ENCODE measurements at regions not wholly inside any gene's neighbourhood (a gene's known extent, or its start where the extent isn't known, plus 50 kb on each side); places are given as distances from the start of the nearest gene placed in this dataset.

DNA sequence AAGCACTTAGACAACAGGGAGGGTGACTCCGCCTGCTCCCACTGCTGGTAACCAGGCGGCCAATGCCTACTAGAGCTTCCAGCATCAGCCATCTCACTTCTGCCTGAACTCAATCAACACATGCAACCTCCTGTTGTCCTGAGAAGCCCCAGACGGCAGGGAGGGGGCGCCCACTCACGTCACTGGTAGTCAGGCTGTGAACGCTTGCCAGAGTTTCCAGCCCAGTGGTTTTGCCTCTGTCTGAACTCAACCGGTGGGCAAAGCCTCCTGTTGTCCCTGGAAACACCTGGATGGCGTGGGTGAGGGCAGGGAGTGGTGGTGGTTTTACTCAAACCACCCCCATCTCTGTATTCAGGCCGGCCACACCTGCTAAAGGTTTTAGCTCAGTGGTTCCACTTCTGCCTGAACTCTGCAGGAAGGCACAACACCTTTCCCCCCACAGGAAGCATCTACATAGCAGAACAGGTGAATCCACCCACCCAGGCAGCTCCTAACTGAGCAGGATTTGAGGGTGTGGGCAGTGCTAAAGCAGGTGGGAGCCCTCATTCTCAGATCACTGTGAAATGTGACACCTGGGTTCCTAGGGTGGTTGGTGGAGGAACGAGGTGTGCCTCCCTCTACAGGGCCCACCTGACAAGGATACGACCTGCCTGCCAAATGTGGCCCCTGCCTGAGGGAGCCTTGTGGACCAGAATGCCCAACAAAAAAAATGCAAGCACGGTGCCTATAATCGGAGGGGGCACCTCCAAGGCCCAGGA, 563.0 kb upstream of the SEMA3D start:
- no peak overlapping the region for H3K27ac ChIP-seq
- H3K4me1 ChIP-seq, result no peaks in the 10 kb centered on the region
- H3K36me3 ChIP-seq (ENCODE audit: insufficient read depth in 1 of 2, low read depth in 1 of 2), result no peaks in the 10 kb centered on the region
- H3K4me3 ChIP-seq, result no peak overlapping the region
- DNase-seq, result no peak
- TF ChIP-seq, protein P1, sequence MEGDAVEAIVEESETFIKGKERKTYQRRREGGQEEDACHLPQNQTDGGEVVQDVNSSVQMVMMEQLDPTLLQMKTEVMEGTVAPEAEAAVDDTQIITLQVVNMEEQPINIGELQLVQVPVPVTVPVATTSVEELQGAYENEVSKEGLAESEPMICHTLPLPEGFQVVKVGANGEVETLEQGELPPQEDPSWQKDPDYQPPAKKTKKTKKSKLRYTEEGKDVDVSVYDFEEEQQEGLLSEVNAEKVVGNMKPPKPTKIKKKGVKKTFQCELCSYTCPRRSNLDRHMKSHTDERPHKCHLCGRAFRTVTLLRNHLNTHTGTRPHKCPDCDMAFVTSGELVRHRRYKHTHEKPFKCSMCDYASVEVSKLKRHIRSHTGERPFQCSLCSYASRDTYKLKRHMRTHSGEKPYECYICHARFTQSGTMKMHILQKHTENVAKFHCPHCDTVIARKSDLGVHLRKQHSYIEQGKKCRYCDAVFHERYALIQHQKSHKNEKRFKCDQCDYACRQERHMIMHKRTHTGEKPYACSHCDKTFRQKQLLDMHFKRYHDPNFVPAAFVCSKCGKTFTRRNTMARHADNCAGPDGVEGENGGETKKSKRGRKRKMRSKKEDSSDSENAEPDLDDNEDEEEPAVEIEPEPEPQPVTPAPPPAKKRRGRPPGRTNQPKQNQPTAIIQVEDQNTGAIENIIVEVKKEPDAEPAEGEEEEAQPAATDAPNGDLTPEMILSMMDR (IDR thresholded peaks at IDR 0.05), result no peak
- 64 to 65% (median 65%) methylated on average over 13 of the region's 13 CpGs for WGBS, 3 donors
- intact Hi-C loops (cut with DNase I), result no loop called here
- no peaks in the 10 kb centered on the region for H3K9me3 ChIP-seq
- ATAC-seq, result no peak
- no peaks in the 10 kb centered on the region for H3K27me3 ChIP-seq (ENCODE audit: insufficient read depth in 3 of 3, low read length in 2 of 3)

DNA sequence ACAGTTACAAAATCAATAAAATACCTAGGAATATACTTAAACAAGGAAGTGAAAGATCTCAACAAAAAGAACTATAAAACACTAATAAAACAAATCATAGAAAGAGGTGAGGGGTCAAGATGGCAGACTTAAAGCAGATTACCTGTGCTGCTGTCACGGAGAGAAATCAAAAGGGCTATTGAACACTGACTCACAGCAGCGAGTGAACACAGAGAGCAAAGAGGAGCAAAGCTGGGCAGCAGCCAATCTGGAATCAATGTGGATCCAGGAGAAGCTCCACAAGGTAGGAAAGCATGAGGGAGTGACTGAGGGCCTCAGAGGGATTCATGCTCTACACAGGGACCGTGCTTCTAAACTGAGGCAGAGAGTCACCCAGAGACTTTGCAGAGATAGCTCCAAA, 562.0 kb upstream of the SEMA3D start:
- TF ChIP-seq, protein P1 (IDR thresholded peaks at IDR 0.05), result no peak
- DNase-seq (no peak), ATAC-seq (no peak)
- H3K4me1 ChIP-seq, result no peaks in the 10 kb centered on the region
- H3K4me3 ChIP-seq, result no peak overlapping the region
- intact Hi-C loops (cut with DNase I), result no loop called here
- no peaks in the 10 kb centered on the region for H3K36me3 ChIP-seq (ENCODE audit: insufficient read depth in 1 of 2, low read depth in 1 of 2)
- no peak overlapping the region for H3K27ac ChIP-seq
- H3K9me3 ChIP-seq, result no peaks in the 10 kb centered on the region
- WGBS, 3 donors, result 74 to 89% (median 82%) methylated on average over 3 of the region's 3 CpGs
- no peaks in the 10 kb centered on the region for H3K27me3 ChIP-seq (ENCODE audit: insufficient read depth in 3 of 3, low read length in 2 of 3)

DNA sequence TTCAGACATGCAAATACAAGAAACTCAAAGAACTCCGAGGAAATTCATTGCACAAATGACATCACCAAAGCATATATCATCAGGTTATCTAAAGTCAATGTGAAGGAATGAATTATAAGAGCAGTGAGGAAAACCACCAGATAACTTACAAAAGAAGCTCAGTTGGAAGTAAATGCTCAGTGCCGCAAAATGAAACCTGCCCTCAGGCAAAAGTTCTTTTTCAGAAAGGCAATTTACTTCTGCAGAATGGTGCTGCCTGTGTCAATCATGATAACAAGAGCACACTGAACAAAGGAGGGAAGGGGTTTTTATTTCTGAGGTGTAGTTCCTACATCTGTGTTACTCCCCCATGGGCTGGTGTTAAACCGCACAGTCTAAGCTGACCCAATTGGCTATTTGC, 550.6 kb upstream of the SEMA3D start:
- DNase-seq (no peak), ATAC-seq (no peak)
- Histone ChIP-seq H3K27ac (no peak overlapping the region), H3K36me3 (ENCODE audit: insufficient read depth in 1 of 2, low read depth in 1 of 2) (no peaks in the 10 kb centered on the region), H3K9me3 (no peaks in the 10 kb centered on the region), H3K4me3 (no peak overlapping the region), H3K4me1 (no peaks in the 10 kb centered on the region), H3K27me3 (ENCODE audit: insufficient read depth in 3 of 3, low read length in 2 of 3) (no peaks in the 10 kb centered on the region)
- TF ChIP-seq, protein P1 (IDR thresholded peaks at IDR 0.05), result no peak
- 91 to 95% (median 93%) methylated on average over 3 of the region's 3 CpGs for WGBS, 3 donors
- intact Hi-C loops (cut with DNase I), result no loop called here

DNA sequence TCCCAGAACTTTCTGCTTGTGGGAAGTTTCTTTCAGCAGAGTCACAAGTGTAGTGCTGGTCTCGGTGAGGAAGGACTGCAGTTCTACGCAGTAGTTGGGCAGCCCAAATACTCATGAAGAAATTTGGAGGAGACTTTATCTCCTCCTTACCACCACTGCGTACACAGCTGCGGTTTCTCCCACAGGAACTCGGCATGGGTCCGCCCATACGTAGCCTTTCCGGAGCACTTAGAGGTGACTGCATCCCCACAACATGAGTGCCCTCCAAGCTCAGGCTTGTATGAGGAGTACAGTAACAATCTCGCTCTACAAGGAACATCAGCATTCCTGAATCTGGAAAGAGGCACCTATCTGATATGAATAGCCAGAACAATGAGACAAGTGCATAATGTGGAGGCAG, 549.2 kb upstream of the SEMA3D start:
- H3K27ac ChIP-seq, result no peak overlapping the region
- no peak for ATAC-seq
- no peaks in the 10 kb centered on the region for H3K36me3 ChIP-seq (ENCODE audit: insufficient read depth in 1 of 2, low read depth in 1 of 2)
- H3K27me3 ChIP-seq (ENCODE audit: insufficient read depth in 3 of 3, low read length in 2 of 3), result no peaks in the 10 kb centered on the region
- H3K4me3 ChIP-seq, result no peak overlapping the region
- WGBS, 3 donors, result 91 to 94% (median 93%) methylated on average over 9 of the region's 9 CpGs
- DNase-seq, result no peak
- intact Hi-C loops (cut with DNase I), result no loop called here
- no peaks in the 10 kb centered on the region for H3K4me1 ChIP-seq
- H3K9me3 ChIP-seq, result no peaks in the 10 kb centered on the region
- TF ChIP-seq, protein P1 (IDR thresholded peaks at IDR 0.05), result no peak

DNA sequence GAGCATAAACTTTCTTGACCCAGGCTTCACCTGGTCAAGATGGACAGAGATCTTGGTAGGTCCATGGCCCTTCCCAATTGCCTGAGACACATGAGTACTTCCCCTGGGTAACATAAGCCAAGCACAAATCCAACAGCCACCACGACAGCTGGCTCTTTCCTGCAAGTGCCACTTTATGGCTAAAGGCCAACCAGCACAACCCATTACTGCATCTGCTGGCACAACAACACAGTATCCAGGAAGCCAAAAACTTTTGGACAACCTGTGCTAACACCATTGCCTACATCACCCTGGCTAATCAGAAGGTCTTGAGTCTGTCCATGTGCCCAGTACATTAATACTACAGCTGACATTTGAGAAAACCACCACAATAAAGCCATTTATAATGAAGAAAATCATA, 548.0 kb upstream of the SEMA3D start:
- DNase-seq, result no peak
- ATAC-seq, result no peak
- WGBS, 3 donors, result 15 to 27% (median 19%) methylated on average over 1 of the region's 1 CpG
- H3K9me3 ChIP-seq, result no peaks in the 10 kb centered on the region
- no peaks in the 10 kb centered on the region for H3K27me3 ChIP-seq (ENCODE audit: insufficient read depth in 3 of 3, low read length in 2 of 3)
- intact Hi-C loops (cut with DNase I), result no loop called here
- H3K27ac ChIP-seq, result no peak overlapping the region
- H3K4me1 ChIP-seq, result no peaks in the 10 kb centered on the region
- no peaks in the 10 kb centered on the region for H3K36me3 ChIP-seq (ENCODE audit: insufficient read depth in 1 of 2, low read depth in 1 of 2)
- H3K4me3 ChIP-seq, result no peak overlapping the region
- TF ChIP-seq, protein P1 (IDR thresholded peaks at IDR 0.05), result no peak

All from psoas muscle (tissue), 7 donors.